SK-N-MC (cell line): ENCODE measurements at regions not wholly inside any gene's neighbourhood (a gene's known extent, or its start where the extent isn't known, plus 50 kb on each side); places are given as distances from the start of the nearest gene placed in this dataset.

Experiments
- DNase-seq: peaks from one replicate; pipeline ENCODE4 v3.0.0-alpha.2; 2011; ENCODE audit warnings: low read depth, low spot score
- H3K27ac ChIP-seq: fragments of 200-600 bp; sonication (generic); 2 replicates; pipeline ENCODE4 v1.5.1; 2016; ENCODE audit warnings: mixed run types
- H3K36me3 ChIP-seq: fragments of 200-600 bp; sonication (generic); 2 replicates; pipeline ENCODE4 v1.6.1; 2017; ENCODE audit warnings: antibody characterized with exemption, low read length, mixed read lengths; ENCODE audit not compliant: insufficient read depth
- H3K4me3 ChIP-seq: fragments of 200-600 bp; sonication (generic); 2 replicates; pipeline ENCODE4 v1.5.1; 2016
- H3K9ac ChIP-seq: fragments of 200-600 bp; sonication (generic); 2 replicates; pipeline ENCODE4 v1.8.0; 2017; ENCODE audit warnings: mixed run types, mixed read lengths; ENCODE audit not compliant: insufficient read length
- H3K9me3 ChIP-seq: fragments of 200-600 bp; sonication (generic); 2 replicates; pipeline ENCODE4 v1.6.1; 2017; ENCODE audit warnings: low read depth, mild to moderate bottlenecking, antibody characterized with exemption, low read length, moderate library complexity, mixed read lengths
- EZH2 ChIP-seq: fragments of 200-600 bp; sonication (generic); IDR thresholded peaks from one replicate; pipeline ENCODE4 v1.6.1; 2017; ENCODE audit warnings: antibody characterized with exemption
- FOXP2 ChIP-seq: optimal IDR thresholded peaks from 2 replicates; pipeline ENCODE3; 2011; ENCODE audit warnings: mild to moderate bottlenecking, moderate library complexity; ENCODE audit not compliant: insufficient read depth; ENCODE audit errors: extremely low read length, control extremely low read depth
- POLR2AphosphoS5 ChIP-seq: IDR thresholded peaks from 2 replicates; pipeline ENCODE4 v1.6.1; 2012; ENCODE audit warnings: mild to moderate bottlenecking, low read depth, low read length, borderline replicate concordance

DNA sequence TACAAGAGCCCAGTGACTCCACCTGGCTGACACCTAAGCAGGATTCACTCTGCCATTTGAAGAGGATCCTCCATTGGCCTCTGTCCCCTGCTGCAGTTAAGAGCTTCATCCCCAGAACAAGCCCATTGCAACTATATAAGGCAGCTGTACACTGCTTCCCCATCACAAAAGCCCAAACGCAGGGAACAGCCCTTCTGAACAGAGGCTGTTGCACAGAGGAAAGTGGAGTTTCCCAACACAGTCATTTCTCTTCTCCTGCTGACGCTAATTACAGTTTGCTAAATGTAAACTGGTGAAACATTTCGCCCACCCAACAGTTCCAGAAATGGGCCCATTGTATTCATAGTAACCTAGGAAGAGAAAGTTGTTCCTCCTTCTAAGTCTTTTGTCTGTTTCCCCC lies 455.8 kb upstream of the DAB1 start:
- no peak overlapping the region for H3K4me3 ChIP-seq
- H3K9me3 ChIP-seq, result no peaks in the 10 kb centered on the region
- no peak overlapping the region for H3K27ac ChIP-seq
- TF ChIP-seq POLR2AphosphoS5 (no peak), EZH2 (no peak), FOXP2 (no peak)
- H3K9ac ChIP-seq, result no peak overlapping the region
- H3K36me3 ChIP-seq, result no peaks in the 10 kb centered on the region
- no peak for DNase-seq

DNA sequence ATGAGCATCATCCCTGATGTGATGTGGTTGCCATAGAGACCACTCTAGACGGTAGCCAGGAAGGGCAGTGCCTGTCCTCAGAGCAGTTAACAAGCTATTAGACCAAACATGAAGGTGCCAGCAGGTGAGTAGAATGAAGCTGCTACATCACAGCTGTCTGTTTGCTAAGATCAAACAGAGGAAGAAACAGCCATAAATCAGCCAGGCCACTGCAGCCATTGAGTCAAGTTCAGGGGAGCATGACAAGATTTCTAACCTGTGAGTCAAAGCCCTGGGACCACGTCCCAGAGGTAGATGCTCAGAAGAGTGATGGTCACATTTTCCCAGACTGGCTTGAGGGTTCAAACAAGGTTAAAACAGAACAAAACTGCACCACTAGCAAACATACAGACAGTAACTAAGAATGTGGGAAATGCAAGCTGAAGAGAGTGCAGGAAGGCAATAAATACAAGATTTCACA lies 450.6 kb upstream of the DAB1 start:
- no peak for DNase-seq
- Histone ChIP-seq H3K9me3 (no peaks in the 10 kb centered on the region), H3K4me3 (no peak overlapping the region), H3K9ac (no peak overlapping the region), H3K27ac (no peak overlapping the region), H3K36me3 (no peaks in the 10 kb centered on the region)
- TF ChIP-seq POLR2AphosphoS5, result no peak
- no peak for TF ChIP-seq FOXP2
- TF ChIP-seq EZH2, result no peak

DNA sequence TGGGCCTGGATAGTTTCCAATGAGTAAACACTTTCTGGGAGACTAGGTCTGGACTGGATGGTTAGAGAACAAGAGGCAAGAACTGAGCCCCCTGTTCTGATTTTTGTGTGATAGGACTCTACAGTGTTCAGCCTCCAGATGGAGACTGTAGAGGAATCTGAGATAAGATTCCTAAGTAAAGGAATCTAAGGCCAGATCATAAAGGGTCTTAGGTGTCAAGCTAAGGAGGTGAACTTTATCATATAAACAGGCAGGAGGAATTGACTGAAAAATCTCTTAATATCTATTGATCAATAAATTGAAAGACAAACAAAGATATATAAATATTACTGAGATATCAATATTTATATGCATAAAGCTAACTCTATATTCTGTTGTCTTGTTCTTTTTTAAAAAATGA lies 449.1 kb upstream of the DAB1 start:
- no peak overlapping the region for H3K9ac ChIP-seq
- DNase-seq, result no peak
- no peak for TF ChIP-seq EZH2
- no peak for TF ChIP-seq FOXP2
- no peak for TF ChIP-seq POLR2AphosphoS5
- H3K9me3 ChIP-seq, result no peaks in the 10 kb centered on the region
- H3K36me3 ChIP-seq, result no peaks in the 10 kb centered on the region
- no peak overlapping the region for H3K27ac ChIP-seq
- H3K4me3 ChIP-seq, result no peak overlapping the region

DNA sequence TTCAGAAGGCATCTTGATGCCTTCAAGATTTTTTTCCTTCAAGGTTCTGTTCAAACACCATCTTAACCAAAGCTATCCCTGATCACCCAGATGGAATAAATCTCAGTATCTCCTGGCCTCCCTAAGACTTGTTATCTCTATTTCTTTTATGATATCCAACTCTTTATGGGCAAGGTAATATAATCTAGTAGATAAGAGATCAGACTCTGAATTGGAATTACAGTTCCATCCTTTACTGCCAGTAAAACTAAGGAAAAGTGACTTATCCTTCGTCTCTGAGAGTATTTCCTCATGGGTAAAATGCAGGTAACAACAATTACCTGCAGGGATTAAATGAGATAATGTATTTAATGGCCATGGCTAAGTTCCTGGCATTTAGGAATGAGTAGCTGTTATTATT lies 445.0 kb upstream of the DAB1 start:
- Histone ChIP-seq H3K9ac (no peak overlapping the region), H3K27ac (no peak overlapping the region), H3K36me3 (no peaks in the 10 kb centered on the region), H3K4me3 (no peak overlapping the region), H3K9me3 (no peaks in the 10 kb centered on the region)
- TF ChIP-seq EZH2 (no peak), FOXP2 (no peak), POLR2AphosphoS5 (no peak)
- DNase-seq, result no peak

GRCh38 chr1:57868239-57868638 lies 444.4 kb upstream of the DAB1 start:
- Histone ChIP-seq H3K27ac (no peak overlapping the region), H3K9me3 (no peaks in the 10 kb centered on the region), H3K9ac (no peak overlapping the region), H3K36me3 (no peaks in the 10 kb centered on the region), H3K4me3 (no peak overlapping the region)
- DNase-seq, result no peak
- TF ChIP-seq POLR2AphosphoS5, result no peak
- no peak for TF ChIP-seq EZH2
- TF ChIP-seq FOXP2, result no peak

DNA sequence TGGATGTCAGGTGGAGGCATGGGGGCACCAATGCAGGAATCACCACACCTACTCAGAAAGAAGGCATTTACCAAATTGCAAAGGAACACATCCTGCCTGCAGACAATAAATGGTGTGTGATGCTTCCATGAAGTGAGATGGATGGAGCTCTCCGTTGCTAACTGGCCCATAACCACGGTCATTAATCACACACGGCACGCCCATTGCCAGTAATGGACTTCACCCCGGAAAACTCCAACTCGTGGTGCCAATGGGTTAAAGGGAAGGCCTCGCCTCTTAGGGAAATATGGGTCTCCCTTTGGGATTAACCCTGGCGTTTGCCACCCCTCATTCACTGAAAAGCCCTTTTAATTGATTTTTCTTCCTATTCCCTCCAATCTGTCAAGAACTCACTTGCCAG lies 443.1 kb upstream of the DAB1 start:
- H3K4me3 ChIP-seq, result no peak overlapping the region
- H3K36me3 ChIP-seq, result no peaks in the 10 kb centered on the region
- no peak overlapping the region for H3K27ac ChIP-seq
- DNase-seq, result no peak
- no peak overlapping the region for H3K9ac ChIP-seq
- no peaks in the 10 kb centered on the region for H3K9me3 ChIP-seq
- TF ChIP-seq EZH2 (no peak), FOXP2 (no peak), POLR2AphosphoS5 (no peak)

- Histone ChIP-seq H3K27ac (no peak overlapping the region), H3K9me3 (no peaks in the 10 kb centered on the region), H3K36me3 (no peaks in the 10 kb centered on the region), H3K9ac (no peak overlapping the region), H3K4me3 (no peak overlapping the region)
- DNase-seq, result no peak
- TF ChIP-seq FOXP2 (no peak), EZH2 (no peak), POLR2AphosphoS5 (no peak)
These were observed 437.2 kb upstream of the DAB1 start for GRCh38 chr1:57860931-57861565.

- Histone ChIP-seq H3K4me3 (no peak overlapping the region), H3K27ac (no peak overlapping the region), H3K9me3 (no peaks in the 10 kb centered on the region), H3K9ac (no peak overlapping the region), H3K36me3 (no peaks in the 10 kb centered on the region)
- DNase-seq, result no peak
- TF ChIP-seq FOXP2 (no peak), POLR2AphosphoS5 (no peak), EZH2 (no peak)
These were observed 436.5 kb upstream of the DAB1 start for GRCh38 chr1:57860325-57860724.

- Histone ChIP-seq H3K27ac (no peak overlapping the region), H3K9ac (no peak overlapping the region), H3K36me3 (no peaks in the 10 kb centered on the region), H3K9me3 (no peaks in the 10 kb centered on the region), H3K4me3 (no peak overlapping the region)
- no peak for DNase-seq
- TF ChIP-seq POLR2AphosphoS5, result no peak
- no peak for TF ChIP-seq EZH2
- no peak for TF ChIP-seq FOXP2
These were observed 434.9 kb upstream of the DAB1 start for GRCh38 chr1:57858740-57859139.
